CD4-positive, alpha-beta T cell treated with Interleukin-21 for 1 hour (primary cell): ENCODE measurements at regions not wholly inside any gene's neighbourhood (a gene's known extent, or its start where the extent isn't known, plus 50 kb on each side); places are given as distances from the start of the nearest gene placed in this dataset.
"Not testable (repeated sequence)": the region's sequence is repeated elsewhere in the genome, so short reads cannot be mapped to it uniquely, and the experiment has no call there.

Experiments used
- DNase-seq: peaks from one replicate; pipeline ENCODE4 v3.0.0-alpha.2; 2020

DNA sequence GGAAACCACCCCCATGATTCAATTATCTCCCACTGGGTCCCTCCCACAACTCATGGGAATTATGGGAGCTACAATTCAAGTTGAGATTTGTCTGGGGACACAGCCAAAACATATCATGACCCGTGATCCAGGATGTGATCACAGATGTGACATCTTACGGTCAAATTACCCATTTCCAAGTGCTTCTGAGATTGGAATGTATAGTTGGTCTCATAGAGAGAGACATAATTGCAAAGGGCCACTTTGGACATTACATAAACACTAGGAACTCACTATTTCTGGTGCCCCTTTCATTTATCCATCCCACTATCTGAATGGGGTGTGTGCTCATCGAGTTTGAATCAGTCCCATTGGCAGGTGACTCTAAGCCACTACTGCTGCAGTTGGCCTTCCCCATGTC, 204.5 kb downstream of the PHLDA1 start:
- DNase-seq = no peak

DNA sequence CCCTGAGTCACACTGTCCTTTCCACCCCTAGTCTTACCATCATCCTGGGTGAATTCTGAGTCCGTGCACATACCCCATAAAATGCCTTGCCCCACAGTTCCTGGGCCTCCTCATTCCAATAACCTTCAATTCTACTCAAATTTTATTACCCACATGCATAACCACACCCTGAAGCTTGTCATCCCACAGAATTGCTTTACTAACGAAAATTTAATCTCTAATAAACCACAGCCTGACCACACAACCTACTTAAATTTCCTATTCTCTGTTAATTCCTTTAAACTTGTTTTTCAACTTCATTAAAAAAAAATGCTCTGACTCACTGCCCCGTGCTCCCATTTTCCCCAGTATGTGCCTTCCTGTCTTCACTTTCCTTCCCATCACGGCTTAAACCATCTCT, 205.9 kb downstream of the PHLDA1 start:
- DNase-seq = no peak

DNA sequence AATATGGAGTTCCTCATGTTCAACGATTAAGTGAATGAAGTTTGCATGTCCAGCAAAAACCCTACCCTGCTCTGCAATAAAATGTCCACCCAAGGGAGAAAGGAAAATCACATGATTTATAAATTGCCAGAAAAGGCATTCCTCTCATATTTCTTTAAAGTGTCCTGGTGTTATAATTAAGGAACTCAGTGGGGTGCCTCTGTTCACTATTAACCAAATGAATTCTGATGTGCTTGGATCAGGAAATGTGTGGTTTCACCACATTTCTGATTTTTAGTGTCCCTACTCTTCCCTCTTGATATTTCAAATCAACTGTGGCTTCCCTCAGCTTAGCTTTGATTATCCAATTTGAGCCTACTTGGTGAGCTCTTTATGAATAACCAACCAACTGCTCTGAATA, 208.1 kb downstream of the PHLDA1 start:
- DNase-seq = no peak

DNA sequence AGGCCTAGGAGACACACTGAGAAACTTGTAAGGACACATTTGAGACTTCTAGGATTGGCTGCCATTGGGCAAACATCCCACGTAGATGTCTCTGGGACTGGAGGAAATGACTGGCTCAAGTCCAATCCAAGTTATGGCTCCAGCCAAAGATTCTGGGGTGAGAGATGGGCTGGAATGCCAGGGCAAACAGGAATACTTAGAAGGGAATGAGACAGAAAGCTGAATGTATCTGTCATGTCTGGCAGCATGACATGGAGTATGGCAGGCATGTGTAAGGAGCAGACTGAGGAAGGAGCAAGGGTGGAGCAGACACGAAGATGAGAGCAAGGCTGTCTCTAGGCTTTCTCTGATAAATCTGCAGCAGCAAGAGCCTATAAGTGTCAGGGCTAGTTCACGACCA, 209.2 kb downstream of the PHLDA1 start:
- no peak for DNase-seq

DNA sequence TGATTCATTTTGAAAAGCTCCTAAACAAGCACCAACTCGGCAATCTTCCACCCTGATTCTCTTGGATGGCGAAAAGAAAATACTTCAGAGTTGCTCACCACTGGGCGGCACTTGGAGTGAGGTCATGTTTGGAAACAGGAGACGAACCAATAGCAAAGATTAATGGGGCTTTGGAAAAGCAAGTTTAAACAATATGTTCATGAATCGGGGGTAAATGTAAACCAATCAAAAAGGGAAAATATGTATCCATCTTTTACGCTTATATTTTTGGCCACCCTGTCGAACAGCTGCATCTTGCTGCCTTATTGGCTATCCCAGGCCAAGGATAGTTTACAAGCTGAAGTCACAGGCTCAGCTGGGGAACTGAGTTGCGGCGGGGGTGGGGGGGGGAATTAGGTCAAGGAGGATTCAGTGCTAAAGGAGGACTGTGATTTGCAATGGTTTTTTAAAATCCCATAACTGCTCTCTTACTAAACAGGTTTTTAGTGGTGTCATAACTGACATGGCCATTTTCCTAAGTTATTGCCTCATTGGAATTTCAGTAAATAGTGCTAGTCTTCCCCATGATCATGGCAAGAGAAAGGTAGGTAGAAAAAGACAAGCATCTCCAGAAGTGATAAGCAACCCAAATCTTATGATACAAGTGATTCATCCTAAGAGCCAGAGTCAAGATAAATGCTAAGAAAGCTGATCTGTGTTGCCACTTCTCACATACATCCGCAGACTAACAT, 210.6 kb downstream of the PHLDA1 start:
- DNase-seq = no peak

DNA sequence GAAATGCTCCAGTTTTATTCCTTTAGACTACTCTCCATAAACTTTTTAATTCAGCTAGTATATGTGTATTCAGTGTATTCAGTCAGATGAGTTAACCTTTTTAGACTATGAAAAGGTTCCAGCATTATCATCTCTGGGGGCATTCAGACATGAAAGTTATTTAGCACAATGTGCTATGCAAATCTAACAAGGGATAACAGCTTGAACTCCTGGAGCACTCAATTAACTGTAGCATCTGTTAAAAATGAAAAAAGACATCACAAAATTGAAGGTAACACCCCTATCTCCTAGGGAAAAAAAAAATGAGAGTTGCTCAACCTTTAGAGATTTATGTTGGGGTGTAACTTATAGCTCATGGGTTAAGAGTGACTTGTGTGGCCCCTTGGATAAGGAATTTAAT, 211.5 kb downstream of the PHLDA1 start:
- DNase-seq = no peak

DNA sequence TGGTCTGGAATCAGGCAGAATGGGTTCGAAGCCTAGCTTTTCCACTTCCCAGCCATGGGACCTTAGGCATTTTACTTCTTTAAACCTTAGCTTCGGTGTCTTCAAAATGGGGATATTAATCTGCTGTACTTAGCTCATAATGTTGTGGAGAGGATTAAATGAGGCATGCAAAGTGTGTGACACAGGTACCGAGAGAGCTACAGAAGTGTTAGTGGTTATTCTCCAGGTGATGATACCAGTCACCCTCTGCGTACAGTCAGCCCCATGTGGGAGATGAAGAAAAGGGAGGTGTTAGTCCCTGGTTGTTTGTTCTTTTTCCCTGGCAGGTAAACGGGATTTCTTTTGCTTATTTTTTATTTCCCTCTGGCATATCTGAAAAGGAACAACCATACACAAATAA, 212.1 kb downstream of the PHLDA1 start:
- DNase-seq = no peak

DNA sequence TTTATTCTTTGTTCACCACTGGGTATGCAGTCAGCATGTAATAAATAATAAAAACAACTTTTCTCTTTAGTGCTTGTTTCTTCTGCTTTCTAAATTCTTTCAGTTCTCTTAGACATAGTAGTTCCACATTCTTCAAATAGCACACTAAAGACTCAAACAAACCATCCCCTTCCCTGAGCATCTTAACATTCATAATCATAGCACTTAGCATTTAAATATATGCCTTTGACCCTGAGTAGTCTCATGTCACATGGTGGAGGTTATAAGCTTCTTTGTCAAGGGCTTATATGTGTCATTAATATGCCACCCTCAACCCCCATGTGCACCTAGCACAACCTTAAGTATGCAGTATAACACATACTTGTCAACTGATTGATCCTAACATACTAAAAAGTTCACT, 212.7 kb downstream of the PHLDA1 start:
- DNase-seq = no peak

DNA sequence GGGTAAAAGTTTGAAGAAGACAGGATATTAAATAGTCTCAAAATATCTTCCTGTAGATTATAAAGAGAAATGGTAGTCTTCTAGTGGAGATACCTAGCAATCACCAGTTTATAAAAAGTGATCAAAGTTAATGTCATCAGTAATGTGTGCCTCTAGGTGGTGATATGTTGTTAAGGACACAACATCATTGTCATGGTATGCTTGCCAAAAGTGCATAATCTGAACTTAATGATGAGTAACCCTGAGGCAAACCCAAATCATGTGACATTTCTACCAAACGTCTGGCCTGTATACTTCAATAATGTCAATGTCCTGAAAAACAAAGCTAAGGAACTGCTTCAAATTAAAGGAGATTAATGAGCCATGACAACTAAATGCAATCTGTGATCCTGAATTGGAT, 214.7 kb downstream of the PHLDA1 start:
- peak; percentile 36 for DNase-seq

DNA sequence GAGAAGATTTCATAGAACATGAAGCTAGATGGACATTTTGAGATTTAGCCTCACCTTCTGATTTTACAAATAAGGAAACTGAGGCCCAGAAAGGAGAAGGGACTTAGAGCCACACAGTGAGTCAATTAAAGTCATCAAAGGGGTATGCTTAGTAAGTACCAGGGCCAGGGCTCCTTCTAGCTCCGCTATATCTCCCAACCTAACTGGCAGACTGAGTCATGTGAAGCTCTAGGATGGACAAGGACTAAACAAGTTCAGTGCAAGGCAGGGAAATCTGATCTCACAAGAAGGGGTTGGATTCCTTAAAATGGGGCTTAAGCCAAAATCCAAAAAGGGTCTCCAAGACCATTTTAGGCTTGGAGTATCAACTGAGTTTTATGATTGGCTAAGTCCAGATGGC, 215.8 kb downstream of the PHLDA1 start:
- DNase-seq = no peak

DNA sequence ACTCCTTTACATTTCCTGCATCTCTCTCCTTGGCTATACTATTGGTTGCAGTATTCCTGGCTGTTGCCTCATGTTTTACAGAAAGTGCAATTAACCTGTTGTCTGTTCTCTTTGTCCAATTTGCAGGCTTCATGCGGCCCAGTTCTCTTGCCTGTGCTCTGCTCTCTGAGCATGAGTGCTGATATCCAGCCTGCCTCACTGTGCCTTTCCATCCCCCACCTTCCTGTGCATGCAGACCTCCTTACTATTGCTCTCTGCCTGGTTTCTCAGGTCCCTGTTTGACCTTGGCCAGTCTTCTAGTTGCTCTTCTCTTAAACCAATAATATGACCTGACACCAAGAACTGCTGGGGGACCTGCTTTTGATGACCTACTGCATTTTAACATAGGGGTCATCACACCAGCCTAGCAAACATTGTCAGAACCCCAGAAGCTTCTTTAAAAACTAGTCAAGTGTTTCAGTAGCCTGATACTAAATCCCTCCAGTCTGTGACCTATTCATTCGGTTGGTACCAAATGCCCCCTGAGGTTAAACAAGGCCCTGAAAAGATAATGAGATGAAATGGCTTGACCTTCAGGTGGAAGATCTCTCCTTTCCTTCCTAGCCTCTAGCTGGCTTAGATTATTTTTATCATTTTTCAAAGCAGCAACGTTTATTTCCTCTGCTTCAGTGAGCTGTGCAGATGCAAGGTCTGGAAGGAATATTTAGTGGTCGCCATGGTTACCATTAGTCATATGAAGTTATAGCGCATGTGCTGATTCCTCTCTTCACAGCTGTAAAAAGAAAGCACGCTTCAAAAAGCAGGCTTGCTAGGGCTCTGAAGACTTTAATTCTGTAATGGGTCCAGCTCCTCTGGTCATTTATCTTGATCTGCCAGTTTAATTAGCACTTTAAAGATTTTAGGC, 216.5 kb downstream of the PHLDA1 start:
- DNase-seq = peak; percentile 60

DNA sequence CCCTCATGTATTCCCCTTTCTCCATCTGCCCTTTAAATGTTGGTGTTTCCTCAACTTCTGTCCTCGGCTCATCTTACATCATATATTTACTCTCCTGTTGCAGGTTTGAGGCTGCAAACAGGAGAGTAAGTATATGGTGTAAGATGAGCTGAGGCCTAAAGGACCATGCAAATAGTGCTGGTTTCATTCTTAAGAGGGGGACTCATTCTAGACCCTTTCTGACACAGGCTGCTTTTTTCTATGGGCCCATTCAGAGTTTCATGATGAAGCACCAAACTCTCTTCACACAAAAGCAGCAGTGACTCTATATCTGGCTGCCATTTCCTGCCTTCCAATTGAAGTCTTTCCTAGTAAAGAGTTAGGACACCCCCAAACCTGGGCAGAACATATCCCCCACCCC, 218.5 kb downstream of the PHLDA1 start:
- DNase-seq = no peak

DNA sequence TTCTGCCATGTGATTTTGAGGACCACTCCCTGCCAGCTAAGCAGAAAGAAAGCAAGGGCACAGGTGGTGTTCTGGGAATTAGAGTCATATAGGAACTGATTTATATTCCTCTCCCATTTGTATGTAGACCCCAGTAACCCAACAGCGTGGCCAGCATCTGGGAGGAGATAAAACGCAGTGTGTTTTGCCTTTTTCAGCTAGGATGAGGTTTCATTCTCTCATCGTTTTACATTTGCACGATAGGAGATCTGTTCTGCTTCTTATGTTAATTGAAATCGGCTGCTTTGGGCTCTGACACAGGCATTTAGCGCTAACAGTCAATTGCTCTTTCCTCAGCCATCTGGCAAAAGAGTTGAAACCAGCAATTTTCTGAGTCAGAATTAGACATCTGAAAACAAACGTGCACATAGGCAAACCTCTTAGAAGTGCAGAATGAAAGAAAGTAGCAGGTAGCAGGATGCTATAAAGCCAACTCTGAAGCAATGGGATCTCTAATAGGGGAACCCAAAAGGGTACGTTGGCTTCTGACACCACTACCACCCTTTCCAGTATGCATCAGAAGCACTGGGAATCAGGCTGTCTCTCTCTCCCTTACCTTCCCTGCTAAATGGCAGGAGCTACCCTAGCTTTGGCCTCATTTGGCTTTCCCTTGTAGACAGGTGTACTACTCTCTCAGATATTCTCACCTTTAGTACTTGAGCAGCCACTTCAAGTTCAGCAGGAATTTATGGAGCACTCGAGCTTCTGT, 219.1 kb downstream of the PHLDA1 start:
- DNase-seq = no peak

DNA sequence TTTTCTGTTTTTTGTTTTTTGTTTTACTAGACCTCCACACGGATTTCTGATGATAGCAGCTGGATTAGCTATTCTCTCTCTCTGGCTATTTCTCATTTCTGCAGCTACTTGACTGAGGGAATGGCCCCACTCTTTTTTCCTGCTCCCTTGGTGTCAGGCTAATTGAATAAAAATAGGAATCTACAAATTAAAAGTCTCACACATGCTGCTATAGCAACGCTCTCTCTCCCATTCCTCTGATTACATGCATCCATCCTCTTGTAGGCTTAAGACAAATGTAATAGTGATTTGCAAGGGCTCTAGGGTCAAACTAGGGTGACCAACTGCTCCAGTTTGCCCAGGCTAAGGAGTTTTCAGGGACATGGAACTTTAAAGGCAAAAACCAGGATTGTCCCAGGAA, 221.8 kb downstream of the PHLDA1 start:
- DNase-seq = no peak

DNA sequence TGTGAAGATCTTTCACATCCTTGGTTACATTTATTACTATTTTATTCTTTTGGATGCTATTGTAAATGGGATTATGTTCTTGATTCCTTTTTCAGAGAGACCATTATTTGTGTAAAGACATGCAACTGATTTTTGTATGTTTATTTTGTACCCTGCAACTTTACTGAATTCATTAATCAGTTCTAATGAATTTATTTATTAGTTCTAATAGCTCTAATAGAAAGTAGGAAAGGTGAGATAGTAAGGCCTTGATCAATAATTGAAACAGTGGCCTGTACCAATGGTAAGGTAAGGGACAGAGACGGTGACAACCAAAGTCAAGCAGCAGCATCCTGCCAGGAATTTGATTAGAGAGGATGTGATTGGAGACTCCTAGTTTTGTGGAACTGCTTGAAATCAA, 224.1 kb downstream of the PHLDA1 start:
- DNase-seq = no peak

DNA sequence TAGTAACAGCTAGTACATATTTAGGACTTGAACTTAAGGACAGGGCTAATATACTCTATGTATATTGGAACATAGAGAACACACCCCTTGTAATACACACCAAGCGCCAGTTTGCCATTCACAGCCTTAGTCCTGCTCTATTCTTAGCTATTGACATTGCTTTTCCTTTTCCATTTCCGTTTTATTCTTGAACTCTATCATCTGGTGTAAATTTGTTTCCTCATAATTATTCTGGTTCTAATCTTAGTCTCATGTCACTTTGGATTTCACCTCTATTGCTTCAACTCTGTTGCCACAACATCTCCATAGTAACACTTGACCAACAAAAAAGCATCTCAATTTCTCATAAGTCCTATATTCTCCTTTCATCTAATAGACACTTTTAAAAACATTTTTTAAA, 225.7 kb downstream of the PHLDA1 start:
- no peak for DNase-seq

DNA sequence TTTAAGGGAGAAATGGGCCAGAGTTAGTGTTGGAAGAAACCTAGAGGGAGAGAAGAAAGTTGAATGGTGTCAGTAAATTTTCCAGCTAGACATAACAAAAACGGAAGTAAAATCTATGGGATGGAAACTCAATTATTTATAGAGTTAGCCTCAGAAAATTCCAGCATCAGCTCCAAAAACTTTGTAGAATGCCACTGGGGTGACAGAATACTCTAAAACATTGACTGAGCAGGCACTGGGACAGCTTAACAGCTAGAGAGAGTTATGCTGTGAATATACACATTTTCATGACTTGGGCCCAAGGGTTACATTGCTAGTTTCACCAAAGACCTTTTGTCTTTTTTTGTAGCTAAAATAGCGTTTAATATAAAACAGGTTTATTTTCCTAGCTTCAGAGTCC, 226.3 kb downstream of the PHLDA1 start:
- DNase-seq = no peak

DNA sequence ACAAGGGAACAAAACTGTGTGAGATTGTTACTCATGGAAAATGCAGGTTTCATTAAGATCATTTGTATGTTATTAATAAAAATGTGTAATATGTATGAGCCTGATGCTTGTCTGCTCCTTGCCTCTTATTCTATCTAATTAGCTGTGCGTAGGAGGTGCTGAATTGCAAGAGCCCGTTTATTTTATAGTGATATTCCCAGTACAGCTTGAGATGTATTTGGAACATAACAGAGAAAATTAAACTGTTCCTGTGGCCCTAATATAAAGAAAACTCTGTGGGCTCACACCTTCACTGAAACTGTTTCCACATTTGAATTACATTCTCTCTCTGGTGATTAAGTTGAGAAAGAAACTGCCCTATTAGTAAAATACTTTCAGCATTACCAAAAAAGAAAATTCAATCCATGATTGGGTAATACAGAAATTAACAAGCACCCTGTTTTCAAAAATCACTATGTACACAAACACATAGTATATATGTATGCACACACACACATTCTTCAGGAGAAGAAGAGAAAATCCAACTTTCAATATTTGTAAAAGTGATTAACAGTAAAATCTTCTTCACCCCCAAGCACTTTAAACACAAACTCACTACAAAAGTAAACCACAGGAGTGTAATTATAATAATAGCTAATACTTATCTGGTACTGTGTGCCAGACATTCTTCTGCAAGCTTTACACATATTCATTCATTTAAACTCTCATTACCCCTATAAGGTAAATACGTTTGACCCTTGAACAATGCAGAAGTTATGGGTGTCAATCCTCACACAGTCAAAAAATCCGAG, 233.2 kb downstream of the PHLDA1 start:
- DNase-seq = no peak

DNA sequence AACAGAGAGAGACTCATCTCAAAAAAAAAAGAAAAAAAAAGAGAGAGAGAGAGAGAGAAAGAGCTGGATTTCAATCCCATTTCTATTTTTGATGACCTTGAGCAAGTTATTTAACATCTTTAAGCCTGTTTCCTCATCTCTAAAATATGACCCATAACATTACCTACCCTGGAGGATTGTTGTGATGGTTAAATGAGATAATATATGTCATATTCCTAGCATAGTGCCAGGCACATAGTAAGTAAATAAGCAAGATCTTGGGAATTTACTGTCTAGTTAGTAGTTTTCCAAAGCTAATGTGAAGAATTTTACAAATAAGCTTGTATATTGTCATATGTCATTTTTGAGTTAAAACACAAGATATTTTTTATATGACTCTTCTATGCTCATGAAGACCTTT, 236.5 kb downstream of the PHLDA1 start:
- no peak for DNase-seq

DNA sequence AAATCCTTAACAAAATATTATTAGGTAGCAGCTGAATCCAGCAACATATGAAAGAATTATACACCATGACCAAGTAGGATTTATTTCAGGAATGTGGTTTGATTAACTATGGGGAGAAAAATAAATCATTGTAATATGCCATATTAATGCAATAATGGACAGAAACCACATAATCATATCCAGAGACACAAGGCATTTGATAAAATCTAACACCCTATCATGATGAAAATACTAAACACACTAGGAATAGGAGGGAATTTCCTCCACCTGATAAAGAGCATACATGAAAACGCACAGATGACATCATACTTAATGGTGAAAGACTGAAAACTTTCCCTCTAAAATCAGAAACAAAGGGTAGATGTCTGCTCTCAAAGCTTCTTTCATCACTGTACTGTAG, 238.9 kb downstream of the PHLDA1 start:
- no peak for DNase-seq

DNA sequence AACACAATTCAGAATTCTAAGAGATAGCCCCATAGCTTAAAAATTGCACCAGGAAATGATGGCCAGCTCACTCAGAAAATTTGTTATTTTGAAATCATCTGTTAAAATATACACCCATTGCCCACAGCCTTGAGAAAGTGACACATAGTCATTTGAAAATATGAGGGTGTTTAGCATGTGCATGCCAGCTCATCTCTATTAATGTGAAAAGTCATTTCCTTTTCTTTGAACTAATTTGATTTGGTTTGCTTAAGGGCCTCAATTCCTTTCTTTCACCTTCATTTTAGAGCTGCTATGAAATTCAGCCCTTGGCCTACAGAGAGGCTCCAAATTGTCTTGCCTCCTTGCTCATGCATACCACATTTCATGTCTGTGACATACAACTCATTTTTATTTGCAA, 241.4 kb downstream of the PHLDA1 start:
- no peak for DNase-seq

DNA sequence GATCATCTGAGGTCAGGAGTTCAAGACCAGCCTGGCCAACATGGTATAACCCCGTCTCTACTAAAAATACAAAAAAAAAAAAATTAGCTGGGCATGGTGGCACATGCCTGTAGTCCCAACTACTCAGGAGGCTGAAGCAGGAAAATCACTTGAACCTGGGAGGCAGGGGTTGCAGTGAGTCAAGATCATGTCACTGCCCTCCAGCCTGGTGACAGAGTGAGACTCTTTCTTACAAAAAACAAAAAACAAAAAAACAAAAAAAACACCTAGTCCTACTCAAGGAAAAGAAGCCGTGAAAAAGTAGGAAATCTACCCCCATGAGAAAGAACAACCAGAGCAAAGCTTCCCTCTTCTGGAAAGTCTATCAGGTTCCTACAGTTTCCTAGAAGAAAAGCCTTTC, 244.4 kb downstream of the PHLDA1 start:
- DNase-seq = not testable (repeated sequence)

DNA sequence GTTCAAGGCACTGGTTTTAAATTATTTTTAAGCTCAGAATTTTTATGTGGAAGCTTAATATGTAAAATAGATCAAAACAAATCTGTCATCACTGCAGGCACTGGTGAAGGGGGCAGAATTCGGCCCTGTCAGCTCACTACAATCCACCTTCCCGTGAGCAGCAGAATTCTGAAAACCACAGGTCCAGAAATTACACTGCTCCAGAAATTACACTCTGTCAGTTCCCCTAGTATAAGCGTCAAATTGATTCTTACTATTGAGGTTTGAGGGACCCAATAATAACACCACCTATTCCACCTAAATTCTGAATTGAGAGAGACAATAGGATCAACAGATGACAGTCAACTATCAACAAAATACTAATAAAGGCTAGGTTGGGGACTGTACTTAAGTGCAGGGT, 245.5 kb downstream of the PHLDA1 start:
- DNase-seq = no peak
